A204.1 (cell line): ENCODE measurements at regions not wholly inside any gene's neighbourhood (a gene's known extent, or its start where the extent isn't known, plus 50 kb on each side); places are given as distances from the start of the nearest gene placed in this dataset.
"Not testable (repeated sequence)": the region's sequence is repeated elsewhere in the genome, so short reads cannot be mapped to it uniquely, and the experiment has no call there.

Experiments
- FAIRE-seq: peaks from 2 replicates; lab custom pipeline; 2012; peaks lifted over from hg19 to GRCh38; lab: Jason Lieb, UNC

DNA sequence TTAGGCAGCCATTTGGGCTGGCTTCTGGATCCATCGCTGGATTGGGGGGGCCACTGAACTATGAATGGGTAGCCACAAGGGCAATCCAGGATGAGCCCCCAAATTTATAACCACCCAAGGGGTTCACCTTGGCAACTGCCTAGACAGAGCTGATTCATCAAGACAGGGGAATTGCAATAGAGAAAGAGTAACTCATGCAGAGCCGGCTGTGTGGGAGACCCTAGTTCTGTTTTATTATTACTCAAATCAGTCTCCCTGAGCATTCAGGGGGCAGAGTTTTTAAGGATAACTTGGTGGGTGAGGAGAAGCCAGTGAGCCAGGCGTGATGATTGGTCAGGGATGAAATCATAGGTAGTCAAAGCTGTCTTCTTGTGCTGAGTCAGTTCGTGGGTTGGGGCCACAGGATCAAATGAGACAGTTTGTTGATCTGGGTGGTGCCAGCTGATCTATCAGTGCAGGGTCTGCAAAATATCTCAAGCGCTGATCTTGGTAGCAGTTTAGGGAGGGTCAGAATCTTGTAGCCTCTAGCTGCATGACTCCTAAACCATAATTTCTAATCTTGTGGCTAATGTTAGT, 57.9 kb downstream of the DNAJB9 start:
- FAIRE-seq: no peak

DNA sequence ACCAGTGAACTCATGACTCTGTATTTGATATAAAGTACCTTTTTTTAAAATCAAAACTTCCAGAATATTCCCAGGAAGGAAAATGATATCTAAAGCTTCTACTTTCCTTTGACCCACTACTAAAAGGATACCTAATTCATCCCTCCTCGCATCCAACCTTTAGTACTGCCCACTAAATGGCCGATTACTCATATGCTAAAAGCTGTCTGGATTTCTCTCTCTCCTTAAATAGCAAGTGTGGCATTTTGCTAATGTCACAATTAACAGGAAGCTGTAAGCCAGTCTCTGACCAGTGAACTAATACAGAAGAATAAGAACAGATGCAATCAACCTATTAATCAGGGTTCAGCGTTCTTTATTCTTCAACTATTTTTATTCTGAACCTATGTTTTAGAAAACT, 59.0 kb downstream of the DNAJB9 start:
- no peak for FAIRE-seq

DNA sequence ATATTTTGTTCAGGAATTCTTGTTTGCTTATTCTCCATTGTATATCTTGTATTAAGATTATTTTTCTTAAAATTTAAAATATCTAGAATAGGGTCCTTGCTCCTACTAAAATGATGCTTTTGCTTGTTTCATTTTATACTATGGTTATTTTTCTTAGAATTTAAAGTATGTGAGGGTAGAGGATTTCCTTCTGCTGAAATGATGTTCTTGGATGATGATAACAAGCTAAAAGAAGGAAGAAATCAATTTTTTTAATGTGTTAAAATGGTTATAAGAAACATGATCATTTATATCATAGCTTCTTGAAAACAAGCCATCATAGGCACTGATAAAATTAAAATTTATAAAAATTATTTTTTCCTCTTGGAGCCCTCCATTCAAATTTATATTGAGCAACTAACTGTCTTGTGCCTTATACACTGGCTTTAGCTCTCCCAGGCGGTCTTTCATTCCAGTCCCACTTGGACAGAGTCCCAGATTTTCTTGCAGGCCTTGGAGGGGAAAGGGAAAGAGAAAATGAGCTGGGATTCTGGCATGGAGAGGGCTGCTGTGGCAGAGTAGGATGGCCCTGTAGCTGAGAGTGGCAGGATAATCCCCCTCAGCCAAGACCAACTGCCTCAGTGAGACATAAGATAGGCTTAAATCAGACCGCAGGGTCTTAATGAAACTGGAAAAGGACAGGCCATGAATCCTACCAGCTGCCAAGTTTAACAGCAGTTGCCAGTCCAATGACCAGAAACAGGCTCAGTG, 60.2 kb downstream of the DNAJB9 start:
- no peak for FAIRE-seq

DNA sequence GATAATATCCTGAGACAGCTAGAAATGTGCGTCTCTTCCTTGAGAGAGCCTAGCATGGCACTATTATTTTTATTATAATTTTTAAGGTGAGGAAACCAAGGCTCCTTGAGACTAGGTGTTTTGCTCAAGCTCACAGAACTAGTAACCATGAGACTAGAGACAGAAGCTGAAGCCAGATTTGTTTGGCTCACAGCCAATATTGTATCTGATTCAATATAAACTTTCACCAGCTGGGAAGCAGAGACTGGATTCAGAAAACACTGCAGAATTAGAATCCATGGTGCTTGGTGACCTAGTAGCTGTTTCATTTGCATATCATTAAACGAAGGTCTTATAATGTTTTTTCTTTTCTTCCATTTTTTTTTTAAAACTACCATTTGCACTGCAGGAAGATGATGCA, 64.4 kb downstream of the DNAJB9 start:
- FAIRE-seq: no peak

DNA sequence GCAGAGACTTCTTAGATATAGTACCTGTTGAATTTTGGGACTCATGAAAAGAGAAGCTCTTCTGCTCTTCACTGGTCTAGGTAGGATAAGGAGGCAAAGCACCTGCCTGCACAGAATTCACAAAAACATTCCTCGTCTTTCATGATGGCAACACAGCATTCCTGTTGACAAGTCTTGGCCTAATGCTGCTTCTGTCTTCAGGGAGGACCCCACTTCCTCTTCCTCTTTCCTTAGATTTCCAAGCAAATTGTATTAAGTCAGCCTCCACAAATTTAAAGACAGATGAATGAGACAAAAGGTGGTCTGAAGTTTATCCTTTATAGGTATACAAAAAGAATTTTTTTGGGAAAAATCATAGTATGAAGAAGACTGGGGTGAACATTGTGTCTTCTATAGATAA, 64.9 kb downstream of the DNAJB9 start:
- FAIRE-seq: no peak

DNA sequence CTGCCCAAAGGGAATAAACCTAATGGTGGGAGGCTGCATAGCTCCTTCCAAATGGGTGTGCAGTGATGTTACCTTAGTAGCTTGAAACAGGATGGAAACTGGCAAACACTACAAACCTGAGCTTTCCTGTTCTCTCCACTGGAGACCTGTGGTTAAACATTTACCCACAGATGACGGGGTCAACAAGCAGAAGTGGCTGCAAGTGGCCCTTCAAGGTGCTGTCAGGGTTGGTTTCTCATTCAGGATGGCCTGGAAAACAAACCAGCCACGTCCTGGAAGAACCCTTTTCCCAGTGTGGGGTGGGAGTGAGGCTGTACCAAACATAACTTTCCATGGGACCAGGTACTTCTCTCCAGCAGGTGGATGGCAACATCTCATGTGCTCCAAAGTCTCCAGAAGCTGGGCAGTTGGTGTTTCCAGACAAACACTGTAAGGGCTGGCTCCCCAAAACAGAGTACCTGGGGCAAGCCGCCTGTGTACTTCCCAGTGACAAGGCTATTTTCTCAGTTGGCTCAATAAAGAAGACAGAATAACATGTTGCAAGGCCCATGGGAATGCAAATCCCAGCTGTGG, 67.5 kb downstream of the DNAJB9 start:
- FAIRE-seq: no peak

DNA sequence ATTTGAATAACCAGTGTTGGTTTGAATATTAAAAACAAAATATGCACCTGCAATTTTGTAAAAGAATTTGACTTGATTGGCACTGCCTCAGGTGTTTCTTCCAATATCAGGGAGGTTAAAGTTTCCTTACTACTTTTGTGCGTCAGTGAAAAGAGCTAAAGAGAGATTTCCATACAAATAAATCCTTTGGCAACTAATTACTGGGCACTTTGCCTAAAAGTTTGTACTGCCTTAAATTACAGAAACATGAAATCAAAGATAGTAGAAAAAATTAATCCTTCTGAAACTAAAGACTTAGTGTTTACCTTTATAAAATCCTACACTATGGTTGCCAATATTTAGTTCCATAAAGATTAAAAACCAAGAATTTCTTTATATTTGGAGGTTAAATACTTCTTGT, 72.5 kb downstream of the DNAJB9 start:
- FAIRE-seq: no peak

DNA sequence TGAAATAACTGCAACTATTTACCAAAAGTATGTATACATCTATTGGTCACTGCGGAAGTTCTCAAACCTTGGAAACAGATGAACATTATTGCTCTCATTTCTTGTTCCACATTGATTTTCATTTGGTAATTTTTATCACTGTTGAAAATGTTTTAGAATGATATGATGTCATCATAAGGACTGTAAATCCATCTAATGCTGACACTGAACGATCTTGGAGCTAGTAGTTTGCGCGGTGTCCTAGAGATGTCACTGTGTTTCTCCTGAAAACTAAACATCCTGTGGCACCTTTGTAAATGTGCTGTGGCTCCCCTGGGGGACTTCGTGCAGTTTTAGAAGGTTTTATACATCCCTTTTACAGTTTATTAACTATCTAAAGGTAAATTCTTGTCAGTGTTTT, 73.5 kb downstream of the DNAJB9 start:
- FAIRE-seq: no peak

DNA sequence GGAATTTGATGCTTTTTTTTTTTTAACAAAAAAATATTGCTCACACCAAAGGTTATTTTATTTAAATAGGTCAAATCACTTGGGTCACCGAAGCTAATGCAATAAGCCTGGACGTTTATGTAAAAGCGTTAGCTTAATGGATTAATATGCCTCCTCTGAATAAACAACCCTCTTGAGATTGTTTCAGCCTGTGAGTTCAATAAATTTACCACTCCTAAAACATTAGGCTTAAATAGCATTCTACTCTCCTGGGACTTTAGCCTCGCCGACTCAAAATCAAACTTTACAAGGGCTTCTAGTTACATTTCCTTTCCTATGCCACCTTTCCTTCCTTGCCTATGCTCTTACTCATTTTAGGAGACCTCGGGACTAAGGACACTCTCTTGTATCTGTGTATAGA, 79.3 kb downstream of the DNAJB9 start:
- no peak for FAIRE-seq

DNA sequence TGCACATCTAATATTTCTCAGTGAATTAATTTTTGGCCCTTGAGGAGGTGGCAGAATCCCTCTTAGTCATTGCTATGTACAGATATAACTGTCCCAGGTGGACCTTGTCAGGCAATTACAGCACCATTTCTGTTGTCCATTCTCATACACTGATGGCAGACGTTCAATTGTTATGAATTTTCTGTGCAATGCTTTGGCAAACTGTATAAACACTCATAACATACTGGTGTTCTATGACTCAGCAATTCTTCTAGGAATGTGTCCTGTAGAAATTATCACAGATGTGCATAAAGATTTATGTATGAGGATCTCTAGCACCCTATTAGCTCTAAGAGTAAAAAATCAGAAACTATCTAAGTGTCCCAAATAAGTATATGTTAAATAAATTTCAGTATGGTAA, 80.8 kb downstream of the DNAJB9 start:
- no peak for FAIRE-seq

DNA sequence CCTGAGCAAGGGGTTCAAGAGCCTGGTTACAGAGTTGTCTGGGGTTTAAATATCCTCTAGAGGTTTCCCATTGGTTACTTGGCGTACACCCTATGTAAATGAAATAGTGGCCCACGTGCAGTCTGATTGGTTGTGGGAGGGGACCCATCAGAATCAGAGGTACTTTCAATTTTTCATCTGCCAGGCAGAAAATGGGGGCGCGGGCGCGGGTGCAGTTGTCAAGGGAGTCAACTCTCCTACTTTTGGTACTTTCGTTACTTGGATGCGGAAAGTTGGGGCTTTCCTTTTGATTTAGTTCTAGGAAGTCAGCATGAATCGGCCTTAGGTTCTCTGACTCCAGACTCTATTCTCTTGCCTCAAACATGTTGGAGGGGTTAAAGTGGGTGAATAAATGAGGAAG, 83.2 kb downstream of the DNAJB9 start:
- no peak for FAIRE-seq

DNA sequence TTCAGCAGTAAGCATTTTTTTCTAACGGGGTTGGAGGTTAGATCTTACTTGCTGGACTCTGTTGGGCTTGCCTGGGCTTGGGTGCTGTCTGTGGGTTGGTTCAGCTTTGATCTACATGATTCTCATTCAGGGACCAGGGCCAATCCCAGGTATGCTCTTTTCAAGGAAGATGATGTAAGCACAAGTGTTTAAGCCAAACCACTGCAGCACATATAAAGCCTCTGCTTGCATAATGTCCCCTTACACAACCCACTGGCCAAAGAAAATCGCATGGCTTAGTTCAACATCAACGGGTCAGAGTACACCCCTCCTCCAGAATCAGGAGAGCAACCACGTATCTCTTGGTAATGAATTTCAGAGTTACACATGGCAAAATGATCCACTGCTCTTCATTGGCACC, 83.9 kb downstream of the DNAJB9 start:
- FAIRE-seq: no peak

DNA sequence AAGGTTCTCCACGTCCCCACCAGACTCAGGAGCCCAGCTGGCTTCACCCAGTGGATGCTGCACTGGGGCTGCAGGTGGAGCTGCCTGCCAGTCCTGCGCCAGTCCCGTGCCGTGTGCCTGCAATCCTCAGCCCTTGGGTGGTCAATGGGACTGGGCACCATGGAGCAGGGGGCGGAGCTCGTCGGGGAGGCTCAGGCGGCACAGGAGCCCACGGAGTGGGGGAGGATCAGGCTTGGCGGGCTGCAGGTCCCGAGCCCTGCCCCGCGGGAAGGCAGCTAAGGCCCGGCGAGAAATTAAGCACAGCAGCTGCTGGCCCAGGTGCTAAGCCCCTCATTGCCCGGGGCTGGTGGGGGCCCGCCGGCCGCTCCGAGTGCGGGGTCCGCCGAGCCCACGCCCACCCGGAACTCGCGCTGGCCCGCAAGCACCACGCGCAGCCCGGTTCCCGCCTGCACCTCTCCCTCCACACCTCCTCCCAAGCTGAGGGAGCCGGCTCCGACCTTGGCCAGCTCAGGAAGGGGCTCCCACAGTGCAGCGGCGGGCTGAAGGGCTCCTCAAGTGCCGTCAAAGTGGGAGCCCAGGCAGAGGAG, 87.6 kb downstream of the DNAJB9 start:
- FAIRE-seq: not testable (repeated sequence)

DNA sequence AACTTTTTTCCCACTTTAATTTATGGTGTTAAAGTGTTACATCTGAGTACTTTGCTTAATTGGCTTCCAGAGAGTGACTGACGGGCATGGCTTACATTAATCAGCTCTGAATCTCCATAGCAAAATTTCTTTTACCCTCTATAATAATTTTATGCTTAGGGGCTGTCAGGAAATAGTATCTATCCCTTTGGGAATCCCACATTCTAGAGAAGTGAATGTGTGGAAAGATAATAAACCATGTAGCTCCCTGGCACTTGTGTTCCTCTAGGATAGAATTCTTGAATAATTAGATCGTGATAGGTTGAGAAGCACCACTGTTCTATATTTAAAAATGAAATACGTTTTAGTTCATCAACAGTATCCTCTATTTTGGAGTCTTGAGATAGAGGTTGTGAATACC, 89.6 kb downstream of the DNAJB9 start:
- no peak for FAIRE-seq

DNA sequence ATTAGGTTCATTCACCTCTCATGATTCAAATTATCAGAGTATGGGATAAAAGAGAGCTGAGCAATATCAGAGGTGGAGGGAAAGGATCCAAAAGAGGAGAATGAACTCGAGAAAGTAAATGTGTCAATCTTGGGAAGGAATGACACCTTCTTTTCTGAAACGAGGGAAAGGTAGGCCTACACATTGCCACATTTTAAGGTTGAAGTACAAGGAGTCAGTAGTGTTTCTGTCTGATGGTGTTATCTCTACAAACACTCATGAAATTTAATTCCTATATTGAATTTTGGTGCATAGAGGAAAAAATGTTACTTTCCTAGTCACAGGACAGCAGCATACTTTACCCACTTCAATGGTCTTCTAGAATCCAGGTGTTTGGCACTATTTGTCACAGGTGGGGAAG, 90.2 kb downstream of the DNAJB9 start:
- no peak for FAIRE-seq

DNA sequence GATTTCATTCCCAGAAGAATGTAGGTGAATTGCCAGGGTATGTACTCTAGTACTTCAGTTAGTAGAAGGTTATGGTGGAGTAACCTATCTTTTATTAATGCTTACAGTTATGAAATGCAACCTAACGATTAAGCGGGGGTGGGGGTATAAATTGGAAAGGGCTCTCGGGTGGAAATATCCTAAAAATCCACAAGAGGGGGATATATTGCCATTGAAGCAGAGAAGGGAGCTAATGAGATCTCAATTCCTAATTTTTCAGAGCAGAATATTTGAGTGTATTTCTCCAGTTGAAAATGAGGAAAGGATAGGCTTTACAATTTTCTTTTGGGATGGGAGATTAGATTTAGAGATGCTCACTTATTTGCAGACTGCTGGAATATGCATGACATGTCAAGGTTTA, 90.8 kb downstream of the DNAJB9 start:
- peak; percentile 29 for FAIRE-seq

DNA sequence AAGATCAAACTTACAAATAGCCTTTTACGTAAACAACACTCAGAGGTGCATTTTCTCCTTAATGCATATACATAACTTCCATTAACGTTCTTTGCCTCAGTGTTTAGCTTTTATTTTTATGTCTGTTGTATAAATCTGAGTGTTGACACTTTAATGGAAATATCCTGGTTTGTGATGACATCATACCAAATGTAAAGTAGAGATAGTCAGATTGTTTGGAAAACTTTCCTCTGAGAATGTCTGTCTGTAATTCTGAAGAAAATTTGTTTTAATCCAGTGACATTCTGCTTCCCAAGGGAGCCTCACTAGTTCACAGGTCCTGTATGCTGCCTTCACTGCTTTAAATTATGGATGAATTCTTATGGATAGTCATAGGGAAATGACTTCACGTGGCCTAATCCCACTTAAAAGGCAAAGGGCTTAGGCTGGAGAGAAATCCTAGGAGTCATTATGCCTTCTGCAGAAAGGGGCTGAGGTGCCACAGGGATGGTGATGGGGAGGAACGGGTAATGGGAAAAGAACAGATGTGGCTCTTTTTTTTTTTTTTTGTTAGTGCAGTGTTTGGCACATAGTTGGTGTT, 93.2 kb downstream of the DNAJB9 start:
- FAIRE-seq: no peak

DNA sequence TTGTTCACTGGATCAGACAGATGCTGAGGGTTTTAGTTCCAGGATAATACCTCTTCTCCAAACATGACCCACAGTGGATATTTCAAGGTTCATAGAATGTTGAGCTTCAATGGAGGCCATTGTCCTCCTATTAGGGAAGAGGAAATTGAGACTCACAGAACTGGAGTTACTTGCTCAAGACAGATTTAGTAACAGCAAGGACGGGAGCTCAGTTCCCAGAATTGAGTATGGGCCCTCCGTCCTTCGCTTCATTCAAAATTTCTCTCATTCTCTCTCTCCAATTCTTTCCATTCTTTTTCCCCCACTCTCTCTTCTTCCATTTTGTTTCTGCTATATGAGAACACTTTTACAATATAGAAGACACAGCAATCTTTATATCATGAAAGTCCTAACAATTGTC, 94.0 kb downstream of the DNAJB9 start:
- FAIRE-seq: no peak

DNA sequence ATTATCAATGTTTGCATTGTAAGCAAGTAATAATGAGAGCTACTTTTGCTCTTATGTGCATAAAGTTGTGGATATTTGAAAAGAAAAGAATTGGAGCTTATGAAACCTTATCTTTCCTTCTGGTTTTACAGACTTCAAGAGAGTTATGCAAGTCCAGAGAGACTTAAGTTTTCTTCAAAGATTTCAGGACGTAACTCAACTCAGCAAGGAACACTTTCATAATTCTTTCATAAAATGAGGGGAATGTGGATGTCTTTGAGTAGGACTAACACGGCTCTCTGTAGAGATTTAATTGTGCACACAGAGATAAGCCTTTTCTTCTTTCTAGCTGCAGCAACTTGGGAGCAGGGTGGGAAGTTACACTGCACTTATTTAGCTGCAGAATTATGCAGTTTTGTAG, 97.5 kb downstream of the DNAJB9 start:
- no peak for FAIRE-seq

DNA sequence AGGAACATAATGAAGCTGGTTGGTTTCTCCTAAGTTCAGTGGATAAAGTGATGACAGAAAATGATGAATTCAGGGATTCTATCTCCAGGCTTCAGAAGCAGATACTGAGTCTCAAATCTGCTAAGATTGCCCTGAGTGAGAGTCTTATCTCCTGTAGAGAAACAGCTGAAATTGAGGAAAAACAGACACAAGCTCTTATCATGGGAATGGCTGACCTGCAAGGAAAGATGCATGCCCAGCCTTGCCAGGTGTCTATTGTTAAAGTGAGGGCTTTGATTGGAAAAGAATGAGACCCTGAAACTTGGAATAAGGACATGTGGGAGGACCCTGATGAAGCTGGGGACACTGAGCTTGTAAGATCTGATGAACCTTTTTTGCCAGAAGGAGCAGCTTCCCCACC, 100.3 kb downstream of the DNAJB9 start:
- FAIRE-seq: no peak

DNA sequence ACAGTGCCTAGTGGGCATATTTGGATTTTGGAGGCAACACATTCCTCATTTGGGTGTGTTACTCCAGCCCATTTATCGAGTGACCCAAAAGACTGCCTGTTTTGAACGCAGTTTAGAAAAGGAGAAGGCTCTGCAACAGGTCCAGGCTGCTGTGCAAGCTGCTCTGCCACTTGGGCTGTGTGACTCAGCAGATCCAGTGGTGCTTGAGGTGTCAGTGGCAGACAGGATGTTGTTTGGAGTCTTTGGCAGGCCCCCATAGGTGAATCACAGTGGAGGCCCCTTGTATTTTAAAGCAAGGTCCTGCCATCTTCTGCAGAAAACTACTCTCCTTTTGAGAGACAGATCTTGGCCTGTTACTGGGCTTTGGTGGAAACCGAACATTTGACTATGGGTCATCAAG, 104.0 kb downstream of the DNAJB9 start:
- not testable (repeated sequence) for FAIRE-seq

DNA sequence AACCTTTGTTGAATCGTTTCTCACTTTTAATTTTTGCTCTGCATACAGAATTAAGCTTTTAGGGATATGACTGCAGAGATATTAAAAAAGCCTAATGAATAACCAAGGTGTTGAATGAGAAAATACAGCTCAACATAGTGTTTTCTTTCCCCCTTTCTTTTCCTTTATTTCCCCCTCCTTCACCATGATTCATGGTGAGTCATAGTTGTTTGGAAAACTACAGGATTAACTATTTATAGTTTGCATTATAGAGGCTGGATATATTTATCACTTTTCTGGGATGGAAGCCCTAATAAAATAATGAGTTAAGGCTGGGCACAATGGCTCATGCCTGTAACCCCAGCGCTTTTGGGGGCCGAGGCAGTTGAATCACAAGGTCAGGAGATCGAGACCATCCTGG, 115.0 kb downstream of the DNAJB9 start:
- no peak for FAIRE-seq

DNA sequence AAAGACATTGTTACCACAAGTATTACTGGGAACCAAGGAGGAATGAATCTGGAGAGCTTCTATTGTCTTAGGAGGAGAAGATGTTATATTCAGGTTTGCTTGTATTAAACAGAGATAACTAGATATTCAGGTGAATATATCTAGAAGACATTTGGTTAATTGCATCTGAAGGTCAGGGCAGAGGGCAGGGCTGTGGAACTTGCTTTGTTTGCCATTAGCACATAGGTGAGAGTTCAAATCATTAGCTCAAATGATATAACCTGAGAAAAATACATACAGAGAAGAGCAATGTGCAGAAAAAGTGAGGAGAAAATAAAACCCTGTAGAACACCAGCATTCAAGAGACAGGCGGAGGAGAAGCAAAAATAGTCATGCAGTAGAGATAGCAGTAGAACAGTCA, 116.8 kb downstream of the DNAJB9 start:
- FAIRE-seq: no peak
